GM18499 (cell line): ENCODE measurements at regions not wholly inside any gene's neighbourhood (a gene's known extent, or its start where the extent isn't known, plus 50 kb on each side); places are given as distances from the start of the nearest gene placed in this dataset.
A peak's percentile ranks its signal among the peaks of the same experiment; 100 is the strongest.
"Not testable (repeated sequence)": the region's sequence is repeated elsewhere in the genome, so short reads cannot be mapped to it uniquely, and the experiment has no call there.

Experiments used
- ATAC-seq: cut with Tn5 transposase; IDR thresholded peaks from one replicate; pipeline ENCODE4 v1.9.1; 2021; ENCODE audit warnings: moderate number of reproducible peaks; ENCODE audit not compliant: insufficient read depth, unreplicated experiment

DNA sequence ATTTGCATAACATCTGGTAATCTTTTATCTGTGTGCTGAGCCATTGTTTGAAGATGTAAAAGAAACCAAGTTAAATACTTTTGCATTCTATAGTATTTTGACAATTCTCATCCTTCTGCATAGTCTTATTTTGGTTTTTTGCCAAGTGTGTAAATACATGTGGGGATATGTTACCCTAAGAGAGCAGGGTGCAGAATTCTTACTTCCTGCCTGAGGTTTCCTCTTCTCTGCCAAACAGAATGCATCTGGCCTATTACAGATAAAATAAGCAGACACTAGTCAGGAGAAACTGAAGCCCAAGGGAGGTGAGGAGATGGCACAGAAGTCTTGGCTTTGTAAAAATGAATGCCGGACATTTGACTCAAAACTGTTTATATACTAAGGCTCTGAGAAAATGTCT is 462.1 kb downstream of the TMEM38B start:
- ATAC-seq, result no peak

DNA sequence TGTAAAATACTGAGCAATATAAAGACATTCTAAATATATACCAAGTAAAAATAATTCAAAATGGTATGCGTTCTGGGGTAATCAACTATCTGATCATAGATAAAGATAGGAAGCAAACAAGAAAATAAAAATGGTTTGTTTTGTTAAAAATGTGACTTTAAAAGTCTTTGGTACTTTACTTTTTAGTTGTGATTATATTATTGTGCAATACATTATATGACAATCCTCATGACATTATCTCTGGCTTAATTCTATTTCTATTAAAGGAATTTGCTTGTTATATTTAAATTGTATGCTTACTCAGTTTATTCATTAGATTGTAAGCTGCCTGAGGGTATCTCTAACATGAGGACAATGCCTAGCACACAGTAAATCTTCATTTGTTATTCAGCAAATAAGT is 477.9 kb downstream of the TMEM38B start:
- ATAC-seq, result no peak

DNA sequence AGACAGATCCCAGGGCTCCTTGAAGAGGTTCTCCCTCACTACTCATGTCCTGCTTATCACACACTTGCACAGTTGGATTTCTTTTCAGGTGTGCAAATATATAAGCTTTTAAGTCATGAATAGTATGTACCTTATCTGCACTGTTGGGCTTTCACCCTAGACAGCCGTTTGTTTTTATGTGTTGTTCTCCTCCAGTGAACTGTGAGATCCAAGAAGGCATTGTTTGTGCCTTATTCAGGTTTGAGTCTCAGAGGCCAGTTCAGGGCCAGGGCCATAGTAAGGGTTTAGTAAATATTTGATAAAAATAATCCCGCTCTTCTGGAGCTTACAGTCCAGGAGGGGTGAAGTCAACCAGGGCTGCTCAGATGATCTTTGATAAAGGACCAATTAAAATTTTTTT is 480.0 kb downstream of the TMEM38B start:
- ATAC-seq, result no peak

DNA sequence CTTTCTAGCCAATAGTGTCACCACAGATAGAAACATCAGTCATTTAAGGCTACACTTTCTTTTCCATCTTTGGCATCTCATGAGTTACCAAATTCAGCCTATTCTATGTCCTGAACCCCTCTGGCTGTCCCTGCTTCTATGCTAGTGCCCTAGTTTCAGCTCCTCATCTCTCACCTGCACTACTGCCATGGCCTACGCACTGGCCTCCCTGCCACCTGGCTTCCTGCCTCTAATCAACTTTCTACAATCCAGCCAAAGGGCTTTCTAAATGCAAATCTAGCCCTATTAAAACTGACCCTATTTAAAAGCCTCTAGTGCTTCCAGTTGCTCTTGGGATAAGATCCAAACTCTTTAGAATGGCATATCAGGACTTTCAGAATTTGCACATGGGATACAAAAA is 482.9 kb downstream of the TMEM38B start:
- no peak for ATAC-seq

DNA sequence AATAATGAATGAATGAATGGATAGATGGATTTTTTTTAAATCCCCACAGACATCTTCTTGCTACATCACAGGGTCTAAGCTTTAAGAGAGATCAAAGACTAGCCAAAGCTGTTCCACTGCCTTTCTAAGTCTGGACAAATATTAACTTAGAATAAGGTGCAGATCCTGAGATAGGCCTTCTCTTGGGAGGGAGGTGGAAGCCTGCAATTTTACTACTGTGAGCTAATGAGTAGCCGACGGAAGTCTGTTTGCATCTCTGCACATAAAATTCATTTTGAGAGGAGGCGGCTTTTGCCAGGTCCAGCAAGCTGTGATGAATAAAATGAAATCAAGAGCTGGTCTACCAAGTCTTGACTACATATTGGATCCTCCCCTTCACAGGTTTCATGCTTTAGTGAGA is 484.9 kb downstream of the TMEM38B start:
- ATAC-seq, result no peak

DNA sequence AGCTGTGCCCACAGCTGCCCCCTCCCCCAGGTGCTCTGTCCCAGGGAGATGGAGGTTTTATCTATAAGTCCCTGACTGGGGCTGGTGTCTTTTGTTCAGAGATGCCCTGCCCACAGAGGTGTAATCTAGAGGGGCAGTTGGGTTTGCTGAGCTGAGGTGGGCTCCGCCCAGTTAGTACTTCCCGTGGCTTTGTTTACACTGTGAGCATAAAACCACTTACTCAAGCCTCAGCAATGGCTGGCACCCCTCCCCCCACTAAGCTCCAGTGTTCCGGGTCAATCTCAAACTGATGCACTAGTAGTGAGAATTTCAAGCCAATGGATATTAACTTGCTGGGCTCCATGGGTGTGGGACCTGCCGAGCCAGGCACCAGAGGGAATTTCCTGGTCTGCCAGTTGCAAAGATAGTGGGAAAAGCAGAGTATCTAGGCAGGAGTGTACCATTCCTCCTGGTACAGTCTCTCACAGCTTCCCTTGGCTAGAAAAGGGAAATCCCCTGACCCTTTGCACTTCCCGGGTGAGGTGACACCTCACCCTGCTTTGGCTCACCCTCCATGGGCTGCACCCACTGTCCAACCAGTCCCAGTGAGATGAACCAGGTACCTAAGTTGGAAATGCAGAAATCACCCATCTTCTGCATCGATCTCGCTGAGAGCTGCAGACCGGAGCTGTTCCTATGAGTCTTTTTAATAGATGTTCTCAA is 509.6 kb downstream of the TMEM38B start:
- not testable (repeated sequence) for ATAC-seq

DNA sequence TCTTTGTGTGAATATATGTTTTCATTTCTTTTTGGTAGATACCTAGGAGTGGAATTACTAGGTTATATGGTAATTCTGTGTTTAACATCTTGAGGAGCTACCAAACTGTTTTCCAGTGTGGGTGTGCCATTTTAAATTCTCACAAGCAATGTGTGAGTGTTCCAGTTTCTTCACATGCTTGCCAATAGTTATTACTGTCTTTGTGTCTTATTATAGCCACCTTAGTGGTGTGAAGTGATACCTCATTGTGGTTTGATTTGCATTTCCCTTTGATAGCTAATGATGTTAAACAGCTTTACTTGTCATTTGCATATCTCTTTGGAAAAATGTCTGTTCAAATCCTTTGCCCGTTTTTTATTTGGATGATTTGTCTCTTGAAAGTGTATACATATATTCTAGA is 513.0 kb downstream of the TMEM38B start:
- ATAC-seq, result no peak

DNA sequence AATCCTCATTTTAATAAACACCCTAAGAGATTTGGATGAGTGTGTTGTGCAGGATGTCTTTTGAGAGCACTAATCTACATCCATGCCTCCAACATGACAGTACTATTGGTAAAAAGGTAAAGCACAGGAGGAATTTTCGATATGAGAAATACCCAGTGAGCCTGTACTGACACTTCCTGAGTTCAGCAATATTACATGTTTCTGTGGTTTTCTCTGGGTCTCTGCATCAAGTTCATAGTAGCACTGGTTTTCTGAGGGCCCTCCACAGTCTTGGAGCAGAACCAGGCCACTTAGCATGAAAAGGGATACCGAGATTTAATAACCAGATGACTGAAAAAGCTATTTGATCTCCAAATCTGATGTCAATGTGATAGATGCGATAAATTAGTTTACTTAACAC is 524.1 kb downstream of the TMEM38B start:
- ATAC-seq, result peak; percentile 48

DNA sequence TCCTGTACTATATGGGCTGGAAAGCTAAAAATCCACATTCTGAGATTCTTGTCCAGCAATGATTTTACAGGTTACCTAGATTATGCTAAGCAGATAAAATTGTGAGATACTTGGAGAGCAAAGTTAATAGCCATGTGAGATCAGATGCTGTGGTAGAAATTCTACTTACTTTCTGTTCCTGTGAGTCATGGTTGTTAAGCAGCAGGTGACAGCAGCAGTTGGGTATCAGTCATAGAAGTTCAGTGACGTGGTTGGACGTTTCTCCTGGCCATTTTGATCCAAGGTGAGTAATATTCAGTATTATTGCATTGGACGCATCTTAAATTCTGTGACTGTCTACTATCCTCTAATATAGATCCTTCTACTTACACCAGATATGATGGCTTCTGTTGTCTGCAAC is 524.5 kb downstream of the TMEM38B start:
- ATAC-seq, result peak; percentile 55

DNA sequence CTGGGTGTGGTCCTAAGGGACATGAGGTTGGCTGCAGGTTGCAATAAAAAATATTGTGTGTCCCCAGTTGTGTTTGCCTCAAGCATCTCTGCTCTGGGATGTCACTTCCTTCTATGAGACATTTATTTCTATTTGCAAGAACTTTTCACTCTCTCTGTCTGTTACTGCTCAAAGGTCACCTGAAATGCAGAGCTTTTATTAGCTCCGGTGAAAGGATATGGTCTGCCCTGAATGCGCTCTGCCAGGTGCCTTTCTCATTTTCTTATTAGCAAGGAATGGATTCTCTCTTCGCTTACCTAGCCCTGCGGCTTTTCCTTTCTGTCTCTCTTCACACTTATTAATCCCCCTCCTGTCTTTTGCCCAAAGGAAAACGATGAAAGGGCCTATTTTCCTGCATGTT is 526.1 kb downstream of the TMEM38B start:
- no peak for ATAC-seq

DNA sequence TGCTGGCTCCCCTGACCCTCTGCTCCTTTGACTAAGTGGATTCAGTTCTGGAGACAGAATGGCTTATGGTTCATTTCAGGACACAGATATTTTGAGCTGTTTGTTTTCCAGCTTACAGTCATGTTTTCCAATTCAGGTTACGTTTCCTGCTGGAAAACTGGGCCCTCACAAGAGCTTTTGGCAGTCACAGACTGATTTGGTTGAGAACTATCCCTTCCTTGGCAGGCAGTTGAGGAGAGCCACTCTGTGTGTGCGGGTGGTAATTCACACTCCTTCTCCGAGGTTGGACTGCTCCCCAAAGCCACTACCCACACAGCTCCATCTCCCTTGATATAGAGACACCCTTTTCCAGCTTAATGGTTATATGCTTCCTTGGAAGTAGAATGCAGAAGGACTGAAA is 534.5 kb downstream of the TMEM38B start:
- no peak for ATAC-seq

DNA sequence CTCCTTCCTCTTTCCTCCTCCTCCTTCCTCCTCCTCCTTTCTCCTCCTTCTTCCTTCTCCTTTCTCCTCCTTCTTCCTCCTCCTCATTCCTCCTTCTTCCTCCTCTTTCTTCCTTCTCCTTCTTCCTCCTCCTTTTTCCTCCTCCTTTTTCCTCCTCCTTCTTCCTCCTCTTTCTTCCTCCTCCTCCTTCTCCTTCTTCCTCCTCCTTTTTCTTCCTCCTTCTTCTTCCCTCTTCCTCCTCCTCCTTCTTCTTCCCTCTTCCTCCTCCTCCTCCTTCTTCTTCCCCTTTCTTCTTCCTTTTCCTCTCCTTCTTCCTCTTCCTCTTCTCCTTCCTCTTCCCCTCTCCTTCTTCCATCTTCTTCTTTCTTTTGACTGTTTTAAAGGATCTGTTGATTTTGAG is 538.8 kb downstream of the TMEM38B start:
- no peak for ATAC-seq

DNA sequence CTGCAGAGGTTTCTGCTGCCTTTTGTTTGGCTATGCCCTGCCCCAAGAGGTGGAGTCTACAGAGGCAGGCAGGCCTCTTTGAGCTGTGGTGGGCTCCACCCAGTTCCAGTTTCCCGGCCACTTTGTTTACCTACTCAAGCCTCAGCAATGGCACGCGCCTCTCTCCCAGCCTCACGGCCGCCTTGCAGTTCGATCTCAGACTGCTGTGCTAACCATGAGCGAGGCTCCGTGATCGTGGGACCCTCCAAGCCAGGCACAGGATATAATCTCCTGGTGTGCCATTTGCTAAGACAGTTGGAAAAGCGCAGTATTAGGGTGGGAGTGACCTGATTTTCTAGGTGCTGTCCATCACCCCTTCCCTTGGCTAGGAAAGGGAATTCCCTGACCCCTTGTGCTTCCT is 566.6 kb downstream of the TMEM38B start:
- ATAC-seq, result not testable (repeated sequence)

DNA sequence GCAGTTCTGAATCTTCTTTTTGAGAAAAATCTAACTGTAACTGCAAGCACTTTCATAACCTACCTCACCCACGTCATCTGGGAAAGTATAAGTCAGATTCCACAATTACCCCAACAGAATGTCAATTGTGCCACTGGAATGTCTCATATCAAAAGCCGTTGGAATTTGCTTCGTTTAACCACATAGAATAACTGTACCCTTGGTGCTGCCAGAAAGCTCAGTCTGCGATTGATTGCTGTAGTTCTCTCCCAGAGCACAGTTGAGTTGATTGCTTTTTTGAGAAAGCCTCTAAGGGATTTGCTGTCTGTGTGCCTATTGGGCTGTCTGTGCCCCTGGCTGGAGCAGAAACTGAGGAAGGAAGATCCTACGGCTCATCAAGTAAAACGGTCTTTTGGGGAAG is 583.6 kb downstream of the TMEM38B start:
- ATAC-seq, result no peak

DNA sequence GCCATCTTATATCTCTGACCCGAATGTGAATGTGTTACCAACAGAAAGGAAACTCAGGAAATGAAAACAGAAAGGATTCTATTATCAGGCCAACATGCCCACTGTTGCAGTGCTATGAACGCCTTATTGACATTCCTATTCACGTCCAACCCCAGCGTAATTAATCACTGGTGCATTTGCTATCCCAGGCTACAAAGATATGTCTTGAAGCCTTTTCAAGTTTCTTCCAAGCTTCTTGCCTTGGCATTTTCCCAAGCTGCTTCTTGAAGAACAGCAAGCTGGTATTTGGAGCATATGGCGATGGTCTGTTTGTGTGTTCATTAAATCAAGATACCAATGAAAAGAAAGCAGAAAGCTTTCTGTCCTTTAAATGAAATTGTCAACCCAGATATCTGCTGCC is 579.2 kb upstream of the ZNF462 start:
- no peak for ATAC-seq

DNA sequence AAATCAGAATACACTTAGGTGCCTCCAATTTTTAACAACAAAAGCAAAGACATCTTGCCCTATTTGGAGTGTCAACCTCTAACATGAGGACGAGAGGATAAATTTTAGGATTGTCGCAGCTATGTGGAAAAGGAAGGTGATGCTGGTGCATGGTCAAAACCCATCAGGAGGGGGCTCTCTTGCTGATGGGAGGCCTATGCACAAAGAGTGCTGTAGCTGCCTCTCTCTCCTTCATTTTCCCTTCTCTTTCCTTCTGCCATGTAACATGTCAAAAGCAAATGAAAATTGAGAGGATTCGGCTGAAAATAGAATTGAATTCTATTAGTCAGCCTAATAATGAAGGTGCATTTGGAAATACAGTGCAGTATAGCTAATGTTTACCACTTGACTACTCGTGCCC is 578.7 kb upstream of the ZNF462 start:
- no peak for ATAC-seq

DNA sequence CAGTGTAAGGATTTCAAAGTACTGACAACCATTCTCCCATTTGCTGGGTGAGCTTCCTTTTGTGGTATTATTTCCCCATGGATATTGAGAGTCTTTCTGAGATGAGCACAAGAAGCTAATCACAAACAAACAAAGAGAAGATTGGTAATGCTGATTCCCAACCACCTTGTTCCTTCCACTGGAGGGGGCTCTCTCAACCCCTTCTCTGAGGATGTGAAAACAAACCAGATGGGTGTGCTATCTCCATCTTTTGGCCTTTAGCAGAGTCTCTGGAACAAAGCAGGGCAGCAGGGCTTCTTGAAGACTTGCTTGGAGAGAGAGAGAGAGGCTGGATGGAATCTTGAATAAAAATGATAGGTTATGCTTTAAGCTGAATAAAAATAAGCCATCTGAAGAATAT is 576.7 kb upstream of the ZNF462 start:
- no peak for ATAC-seq

DNA sequence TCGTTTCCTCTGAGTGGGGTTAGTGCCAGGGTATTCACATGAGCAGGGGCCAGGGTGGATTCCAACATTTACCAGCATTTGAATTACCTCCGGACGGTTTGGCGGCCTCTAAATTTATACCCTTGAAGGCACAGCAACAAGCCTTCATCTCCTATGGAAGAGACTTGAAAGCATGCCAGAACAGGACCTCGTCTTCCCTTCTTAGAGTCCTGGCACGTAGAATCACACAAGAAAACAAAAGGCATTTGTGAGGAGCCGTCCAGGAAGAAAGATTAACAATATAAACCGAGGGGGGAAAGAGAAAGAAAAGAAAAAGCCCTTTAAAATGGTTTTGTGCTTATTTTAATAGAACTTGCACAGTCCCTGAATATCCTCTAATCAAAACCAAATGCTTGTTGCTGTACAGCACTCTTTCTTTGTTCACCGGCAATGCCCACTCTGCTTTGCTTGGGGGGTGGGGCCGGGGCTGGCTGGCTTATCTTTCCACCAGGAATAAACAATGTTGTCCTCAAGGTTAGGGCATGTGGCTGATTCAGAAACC is 575.8 kb upstream of the ZNF462 start:
- ATAC-seq, result no peak

DNA sequence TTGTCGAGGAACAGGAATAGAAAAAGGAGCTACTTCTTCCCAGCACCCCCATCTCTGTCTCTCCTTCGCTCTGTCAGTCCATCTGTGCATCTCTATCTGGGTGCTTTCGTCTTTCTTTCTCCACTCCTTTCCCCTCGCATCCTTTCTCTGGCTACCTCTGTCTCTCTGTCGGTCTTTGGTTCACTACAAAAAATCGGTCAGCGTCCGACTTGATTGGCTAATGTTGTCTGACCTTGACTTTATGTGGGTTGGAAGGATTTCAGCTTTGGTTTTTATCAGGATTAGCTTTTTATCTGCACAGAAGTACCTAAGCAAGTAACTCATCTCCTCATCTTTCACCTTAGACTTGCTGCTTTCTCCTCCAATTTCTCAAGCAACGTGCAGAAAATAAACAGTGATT is 575.2 kb upstream of the ZNF462 start:
- ATAC-seq, result no peak

DNA sequence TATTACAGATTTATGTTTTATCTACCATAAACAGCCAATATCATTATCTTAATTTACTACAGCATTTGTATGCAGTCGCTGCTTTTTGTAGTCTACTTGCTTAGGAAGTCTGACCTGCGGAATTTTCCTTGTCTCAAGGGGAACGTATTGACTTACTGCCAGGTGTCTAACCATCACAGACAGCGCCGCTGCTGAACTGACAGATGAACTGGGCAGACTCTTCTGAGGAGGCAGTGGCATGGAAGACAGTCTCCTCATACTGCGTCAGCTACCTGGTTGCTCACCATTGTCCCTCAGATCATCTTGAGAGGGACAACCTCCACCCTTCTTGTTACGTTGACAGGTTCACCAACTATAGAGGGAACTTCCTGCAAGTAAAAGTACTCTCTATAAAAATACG is 574.3 kb upstream of the ZNF462 start:
- ATAC-seq, result no peak

DNA sequence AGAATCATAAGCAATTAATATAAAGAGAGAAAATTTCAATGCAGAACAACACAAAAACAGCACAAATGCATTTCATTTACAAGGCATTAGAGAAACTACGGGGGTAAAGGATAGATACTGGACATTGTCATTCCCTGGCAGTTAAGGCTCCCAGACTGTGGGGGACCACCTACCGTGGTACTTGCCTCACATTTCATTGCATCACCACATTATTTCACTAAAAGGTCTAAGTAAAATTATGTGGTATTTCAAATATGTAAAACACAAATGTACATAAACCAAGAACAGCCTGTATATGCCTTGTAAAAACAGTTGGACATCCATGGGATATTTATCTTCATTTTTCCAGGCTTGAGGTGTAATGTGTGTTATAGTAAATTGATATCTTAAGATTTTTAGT is 571.2 kb upstream of the ZNF462 start:
- no peak for ATAC-seq

DNA sequence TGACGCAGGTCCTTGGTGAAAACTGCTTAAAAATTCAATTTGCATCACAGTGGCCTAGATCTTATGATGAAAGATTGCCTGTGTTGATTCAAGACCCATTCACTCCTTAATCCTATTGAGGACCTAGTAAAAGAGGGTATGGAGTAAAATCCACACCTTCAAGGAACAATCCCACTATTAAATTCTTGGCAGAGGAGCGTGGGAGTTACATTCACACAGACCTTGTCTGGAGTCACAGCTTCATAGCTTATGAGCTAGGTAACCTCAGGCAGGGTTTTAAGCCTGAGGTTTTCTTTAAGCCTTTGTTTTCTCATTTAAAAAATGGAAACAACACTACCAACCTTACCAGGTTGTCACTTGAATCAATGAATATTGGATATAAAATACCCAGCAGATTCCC is 566.5 kb upstream of the ZNF462 start:
- no peak for ATAC-seq

DNA sequence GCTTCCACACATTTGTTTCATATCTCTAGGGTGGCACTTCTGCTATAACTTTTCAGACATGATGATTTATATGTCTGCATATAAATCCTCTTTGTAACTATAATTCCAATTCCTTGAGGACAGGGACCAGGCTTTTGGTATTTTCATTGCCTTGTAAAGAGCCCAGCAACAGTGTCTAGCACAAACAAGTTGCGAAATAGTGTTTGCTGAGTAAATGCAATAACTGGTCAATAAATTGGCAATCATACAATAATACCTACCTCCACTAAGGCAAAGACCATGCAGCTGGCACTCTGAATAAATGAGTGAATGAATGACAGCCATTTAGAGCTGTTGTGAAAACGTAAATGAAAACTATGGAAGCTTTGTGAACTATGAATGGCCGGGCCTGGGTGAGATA is 564.0 kb upstream of the ZNF462 start:
- ATAC-seq, result no peak
